ENCODE measurements at regions not wholly inside any gene's neighbourhood (a gene's known extent, or its start where the extent isn't known, plus 50 kb on each side); places are given as distances from the start of the nearest gene placed in this dataset.
"Not testable (repeated sequence)": the region's sequence is repeated elsewhere in the genome, so short reads cannot be mapped to it uniquely, and the experiment has no call there.

GRCh38 chr15:54772663-54773062 lies 424.1 kb downstream of the RSL24D1 start (continued):
- no peak for TF ChIP-seq USF2 (IDR thresholded peaks at IDR 0.05; ENCODE audit: low read depth, low read length)
- TF ChIP-seq USF2 (CRISPR knock-in tag; IDR thresholded peaks at IDR 0.05; ENCODE audit: borderline replicate concordance), result no peak
- TF ChIP-seq ZNF530 (CRISPR knock-in tag; IDR thresholded peaks at IDR 0.05; ENCODE audit: low read depth), result no peak
- TF ChIP-seq ARID2 (CRISPR knock-in tag; IDR thresholded peaks at IDR 0.05; ENCODE audit: borderline replicate concordance), result no peak
- no peak for TF ChIP-seq ZBTB10 (CRISPR knock-in tag; IDR thresholded peaks at IDR 0.05; ENCODE audit: borderline replicate concordance)
- TF ChIP-seq THAP8 (CRISPR knock-in tag; IDR thresholded peaks at IDR 0.05; ENCODE audit: borderline replicate concordance), result no peak
- TF ChIP-seq CENPX (CRISPR knock-in tag; IDR thresholded peaks at IDR 0.05), result no peak
- TF ChIP-seq ZNF512B (CRISPR knock-in tag; IDR thresholded peaks at IDR 0.05; ENCODE audit: borderline replicate concordance), result no peak
- no peak for TF ChIP-seq KDM2A (CRISPR knock-in tag; IDR thresholded peaks at IDR 0.05; ENCODE audit: borderline replicate concordance, low read depth)
- TF ChIP-seq NFIC (IDR thresholded peaks at IDR 0.05; ENCODE audit: low read length), result no peak
- no peak for TF ChIP-seq KLF9 (CRISPR knock-in tag; IDR thresholded peaks at IDR 0.05; ENCODE audit: low read depth)
- no peak for TF ChIP-seq FOXK1 (CRISPR knock-in tag; IDR thresholded peaks at IDR 0.05; ENCODE audit: borderline replicate concordance, low read depth)
- no peak for TF ChIP-seq ZNF44 (CRISPR knock-in tag; IDR thresholded peaks at IDR 0.05)

- in situ Hi-C loops (cut with HindIII; ENCODE audit: extremely low pct_ligation_motif_present, low pct_unique_long_range_greater_than_20kb); H3K79me2 ChIP-seq (ENCODE audit: insufficient read depth, low read length); H3K4me3 ChIP-seq (replicated peaks in 1 of 3; ENCODE audit: insufficient read depth in 1 of 3, low read depth in 2 of 3, low read length in 3 of 3); H3K4me1 ChIP-seq (ENCODE audit: insufficient read depth, low read length); POLR2A ChIA-PET; FAIRE-seq; H3K27ac ChIP-seq (ENCODE audit: extremely low read length, insufficient read depth, low read length); H2AFZ ChIP-seq (ENCODE audit: low read length); intact Hi-C loops (cut with micrococcal nuclease; ENCODE audit: unreplicated experiment); H3K27me3 ChIP-seq (ENCODE audit: control insufficient read depth in 1 of 2, insufficient read depth in 2 of 2, low read length in 2 of 2); H3K4me2 ChIP-seq (ENCODE audit: low read depth, low read length); H3K36me3 ChIP-seq (replicated peaks in 1 of 2; ENCODE audit: control insufficient read depth in 1 of 2, insufficient read depth in 2 of 2, low read length in 2 of 2); DNase-seq (ENCODE audit: low spot score); BruUV-seq (replicated peaks); CTCF ChIA-PET (ENCODE audit: low intra/inter-chr PET ratio, low total read pairs); ATAC-seq; H4K20me1 ChIP-seq (ENCODE audit: insufficient read depth, low read length); H3K9ac ChIP-seq (ENCODE audit: insufficient read depth, low read depth, low read length): not testable (repeated sequence)
- H3K9me3 ChIP-seq (ENCODE audit: low read length), result peaks cover 32% of the 10 kb centered on the region
- 4% methylated on average over 8 of the region's 8 CpGs for WGBS (ENCODE audit: low lambda C conversion rate)
These were observed 447.3 kb downstream of the RSL24D1 start for GRCh38 chr15:54749461-54749860.

Measured in HepG2 (cell line).